Activated CD4-positive, alpha-beta T cell treated with anti-CD3 and anti-CD28 coated beads for 48 hours (primary cell): ENCODE measurements at regions not wholly inside any gene's neighbourhood (a gene's known extent, or its start where the extent isn't known, plus 50 kb on each side); places are given as distances from the start of the nearest gene placed in this dataset.
"Not testable (repeated sequence)": the region's sequence is repeated elsewhere in the genome, so short reads cannot be mapped to it uniquely, and the experiment has no call there.

Source experiments
- DNase-seq: peaks from one replicate; pipeline ENCODE4 v3.0.0-alpha.2; 2020

GRCh38 chr10:60613434-60613833 lies 164.8 kb upstream of the CDK1 start:
- DNase-seq, result no peak

- peak; percentile 31 for DNase-seq
Observed at GRCh38 chr10:60611291-60611747, 167.0 kb upstream of the CDK1 start.

GRCh38 chr10:60607372-60607771 lies 170.9 kb upstream of the CDK1 start:
- no peak for DNase-seq

GRCh38 chr10:60606343-60607080 lies 171.8 kb upstream of the CDK1 start:
- DNase-seq, result no peak

GRCh38 chr10:60605476-60605875 lies 172.8 kb upstream of the CDK1 start:
- no peak for DNase-seq

GRCh38 chr10:60604342-60604741 lies 173.9 kb upstream of the CDK1 start:
- DNase-seq, result no peak

GRCh38 chr10:60597513-60597912 lies 180.8 kb upstream of the CDK1 start:
- no peak for DNase-seq

- DNase-seq, result no peak
Observed at GRCh38 chr10:60595852-60596251, 182.4 kb upstream of the CDK1 start.

- DNase-seq, result no peak
Observed at GRCh38 chr10:60594476-60595051, 183.7 kb upstream of the CDK1 start.

GRCh38 chr10:60591119-60591518 lies 187.2 kb upstream of the CDK1 start:
- DNase-seq, result no peak

GRCh38 chr10:60589376-60589775 lies 188.9 kb upstream of the CDK1 start:
- DNase-seq, result no peak

GRCh38 chr10:60581782-60582181 lies 192.1 kb upstream of the ANK3 start:
- not testable (repeated sequence) for DNase-seq

- no peak for DNase-seq
Observed at GRCh38 chr10:60578217-60578616, 188.5 kb upstream of the ANK3 start.

- no peak for DNase-seq
Observed at GRCh38 chr10:60576130-60577069, 186.7 kb upstream of the ANK3 start.

GRCh38 chr10:60575105-60575504 lies 185.4 kb upstream of the ANK3 start:
- no peak for DNase-seq

- no peak for DNase-seq
Observed at GRCh38 chr10:60574388-60574787, 184.7 kb upstream of the ANK3 start.

GRCh38 chr10:60573336-60573735 lies 183.7 kb upstream of the ANK3 start:
- peak; percentile 77 for DNase-seq

GRCh38 chr10:60572511-60573194 lies 183.0 kb upstream of the ANK3 start:
- peak; percentile 58 for DNase-seq

- DNase-seq, result no peak
Observed at GRCh38 chr10:60570896-60571295, 181.2 kb upstream of the ANK3 start.

- no peak for DNase-seq
Observed at GRCh38 chr10:60570272-60570865, 180.7 kb upstream of the ANK3 start.

GRCh38 chr10:60569681-60570080 lies 180.0 kb upstream of the ANK3 start:
- DNase-seq, result no peak

- no peak for DNase-seq
Observed at GRCh38 chr10:60566096-60566495, 176.4 kb upstream of the ANK3 start.

- no peak for DNase-seq
Observed at GRCh38 chr10:60565492-60565891, 175.8 kb upstream of the ANK3 start.
